Stomach (tissue), 4 donors: ENCODE measurements at regions not wholly inside any gene's neighbourhood (a gene's known extent, or its start where the extent isn't known, plus 50 kb on each side); places are given as distances from the start of the nearest gene placed in this dataset.

Experiments used
- CTCF ChIP-seq, 7 experiments: fragments of 450-650 bp in 4 of 7; fragments of 200-600 bp in 3 of 7; sonication (generic) in 3 of 7; IDR thresholded peaks; one replicate each; pipeline ENCODE4 v1.5.1; 2016 to 2019; ENCODE audit warnings: antibody characterized with exemption in 7 of 7, control low read depth in 2 of 7, mild to moderate bottlenecking in 1 of 7
- EP300 ChIP-seq: sonication (generic); formaldehyde crosslinking; IDR thresholded peaks from one replicate; pipeline ENCODE4 v1.6.1; 2017; ENCODE audit warnings: antibody characterized with exemption
- POLR2A ChIP-seq, 4 donors: fragments of 450-650 bp; IDR thresholded peaks; one replicate each; pipeline ENCODE4 v1.6.1; 2016; ENCODE audit warnings: antibody characterized with exemption in 4 of 4, control low read depth in 2 of 4, mild to moderate bottlenecking in 1 of 4, moderate library complexity in 1 of 4
- POLR2AphosphoS5 ChIP-seq, 3 donors: sonication (generic); formaldehyde crosslinking; IDR thresholded peaks; one replicate each; pipeline ENCODE4 v1.6.1; 2016; ENCODE audit warnings: antibody characterized with exemption in 3 of 3

GRCh38 chr6:44656691-44657090 is 269.2 kb downstream of the CDC5L start:
- no peak for TF ChIP-seq POLR2AphosphoS5 (IDR thresholded peaks at IDR 0.05)
- TF ChIP-seq CTCF (IDR thresholded peaks at IDR 0.05) = no peak
- no peak for TF ChIP-seq EP300
- TF ChIP-seq POLR2A (IDR thresholded peaks at IDR 0.05) = no peak
